A673 (cell line): ENCODE measurements at regions not wholly inside any gene's neighbourhood (a gene's known extent, or its start where the extent isn't known, plus 50 kb on each side); places are given as distances from the start of the nearest gene placed in this dataset.

Experiments
- BruUV-seq: library from RNA; stranded (reverse); fragments of 400-500 nt; replicated peaks from 2 replicates; lab custom pipeline; 2021; lab: Mats Ljungman, UMichigan
- CTCF ChIA-PET: fragments of 300-600 bp; sonication (Branson Sonifier 250); formaldehyde crosslinking; loops from one replicate; lab custom pipeline; 2022; ENCODE audit warnings: antibody characterized with exemption; lab: Charles Lee
- POLR2A ChIA-PET: fragments of 300-600 bp; sonication (Branson Sonifier 250); formaldehyde crosslinking; loops from one replicate; lab custom pipeline; 2022; ENCODE audit warnings: antibody characterized with exemption; ENCODE audit not compliant: low non-redundant PET; lab: Charles Lee
- DNase-seq: peaks from one replicate; pipeline ENCODE4 v3.0.0-alpha.2; 2015; ENCODE audit warnings: low spot score
- H3K27ac ChIP-seq: fragments of 200-600 bp; sonication (generic); 2 replicates; pipeline ENCODE4 v1.5.1; 2016; ENCODE audit warnings: mixed run types, low read depth, mild to moderate bottlenecking, mixed read lengths, antibody characterized with exemption, low read length; ENCODE audit not compliant: poor library complexity, severe bottlenecking
- H3K27me3 ChIP-seq: fragments of 200-600 bp; sonication (generic); replicated peaks from 2 replicates; pipeline ENCODE4 v1.6.1; 2017; ENCODE audit warnings: mixed run types, low read depth, mild to moderate bottlenecking, mixed read lengths, antibody characterized with exemption, low read length; ENCODE audit not compliant: insufficient read depth, poor library complexity
- H3K36me3 ChIP-seq: fragments of 200-600 bp; sonication (generic); 2 replicates; pipeline ENCODE4 v1.6.1; 2016; ENCODE audit warnings: mixed run types, mild to moderate bottlenecking, mixed read lengths, antibody characterized with exemption, low read length; ENCODE audit not compliant: insufficient read depth, poor library complexity, severe bottlenecking
- H3K4me1 ChIP-seq: fragments of 200-600 bp; sonication (generic); 2 replicates; pipeline ENCODE4 v1.6.1; 2017; ENCODE audit warnings: mixed run types, mild to moderate bottlenecking, mixed read lengths, antibody characterized with exemption, low read length; ENCODE audit not compliant: insufficient read depth, poor library complexity, severe bottlenecking
- H3K4me3 ChIP-seq: fragments of 200-600 bp; sonication (generic); 2 replicates; pipeline ENCODE4 v1.5.1; 2016; ENCODE audit warnings: low read depth, mixed run types, mild to moderate bottlenecking, mixed read lengths, low read length; ENCODE audit not compliant: poor library complexity, severe bottlenecking
- H3K9me3 ChIP-seq: fragments of 200-600 bp; sonication (generic); 2 replicates; pipeline ENCODE4 v1.6.1; 2016; ENCODE audit warnings: mixed run types, low read depth, mild to moderate bottlenecking, mixed read lengths, antibody characterized with exemption, low read length; ENCODE audit not compliant: poor library complexity, severe bottlenecking
- CTCF ChIP-seq: fragments of 300-800, 200-600 bp; sonication (generic); conservative IDR thresholded peaks from 2 replicates; pipeline ENCODE4 v1.5.1; 2017; ENCODE audit warnings: low read depth, mild to moderate bottlenecking, antibody characterized with exemption, low read length, moderate library complexity, mixed read lengths
- EZH2 ChIP-seq: fragments of 200-600 bp; sonication (generic); IDR thresholded peaks from 2 replicates; pipeline ENCODE4 v1.6.1; 2017; ENCODE audit warnings: borderline replicate concordance, low read depth, mild to moderate bottlenecking, mixed read lengths, antibody characterized with exemption, low read length; ENCODE audit not compliant: poor library complexity, severe bottlenecking
- intact Hi-C: fragments of 100-400 bp; cut with micrococcal nuclease; formaldehyde crosslinking; loops from one replicate; pipeline ENCODE4 v1.10.0; 2022; ENCODE audit not compliant: unreplicated experiment

- no peaks in the 10 kb centered on the region for H3K27me3 ChIP-seq
- no TSS peak for BruUV-seq
- H3K4me3 ChIP-seq, result no peak overlapping the region
- H3K9me3 ChIP-seq, result peaks cover 10% of the 10 kb centered on the region
- H3K4me1 ChIP-seq, result no peaks in the 10 kb centered on the region
- POLR2A ChIA-PET, result no interaction called here
- TF ChIP-seq CTCF, result no peak
- no peak for TF ChIP-seq EZH2
- CTCF ChIA-PET, result no interaction called here
- H3K36me3 ChIP-seq, result no peaks in the 10 kb centered on the region
- intact Hi-C loops, result no loop called here
- DNase-seq, result no peak
- H3K27ac ChIP-seq, result no peak overlapping the region
These were observed 741.0 kb upstream of the NCAM2 start for GRCh38 chr21:20257052-20257740.

GRCh38 chr21:20258542-20258941 lies 739.7 kb upstream of the NCAM2 start:
- DNase-seq, result no peak
- no peaks in the 10 kb centered on the region for H3K4me1 ChIP-seq
- TF ChIP-seq EZH2, result no peak
- intact Hi-C loops, result no loop called here
- H3K4me3 ChIP-seq, result no peak overlapping the region
- H3K27me3 ChIP-seq, result no peaks in the 10 kb centered on the region
- peaks cover 5% of the 10 kb centered on the region for H3K9me3 ChIP-seq
- no peak overlapping the region for H3K27ac ChIP-seq
- POLR2A ChIA-PET, result no interaction called here
- H3K36me3 ChIP-seq, result no peaks in the 10 kb centered on the region
- CTCF ChIA-PET, result no interaction called here
- BruUV-seq, result no TSS peak

- ChIA-PET CTCF (no interaction called here), POLR2A (no interaction called here)
- Histone ChIP-seq H3K4me3 (no peak overlapping the region), H3K27me3 (no peaks in the 10 kb centered on the region), H3K9me3 (peaks cover 5% of the 10 kb centered on the region), H3K27ac (no peak overlapping the region), H3K4me1 (no peaks in the 10 kb centered on the region), H3K36me3 (no peaks in the 10 kb centered on the region)
- no peak for TF ChIP-seq EZH2
- TF ChIP-seq CTCF, result no peak
- no peak for DNase-seq
- intact Hi-C loops, result no loop called here
- BruUV-seq, result no TSS peak
These were observed 739.0 kb upstream of the NCAM2 start for GRCh38 chr21:20259031-20259867.
